ENCODE measurements at regions not wholly inside any gene's neighbourhood (a gene's known extent, or its start where the extent isn't known, plus 50 kb on each side); places are given as distances from the start of the nearest gene placed in this dataset.

GRCh38 chr6:141269684-141270083 lies 863.0 kb upstream of the GJE1 start:
- DNase-seq, result no peak

DNA sequence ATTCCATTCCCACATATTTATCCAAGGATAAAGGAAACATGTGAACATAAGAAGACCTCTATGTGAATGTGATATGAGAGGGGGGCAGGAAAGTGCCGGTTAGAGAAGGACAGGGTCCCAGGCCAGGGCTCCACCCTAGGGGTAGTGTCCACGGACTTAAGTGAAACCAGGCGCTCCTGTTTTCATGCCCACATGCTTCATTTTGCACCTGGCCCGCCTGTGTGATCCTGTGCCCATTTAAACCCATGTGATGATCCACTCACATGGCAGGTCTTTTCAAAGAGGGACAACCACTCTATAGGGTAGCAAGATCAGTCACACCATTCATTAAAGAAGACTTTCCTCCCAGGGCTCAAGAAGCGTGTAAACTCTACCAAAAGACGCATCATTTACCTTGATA lies 865.3 kb upstream of the GJE1 start:
- no peak for DNase-seq

- DNase-seq, result no peak
These were observed 866.7 kb upstream of the GJE1 start for GRCh38 chr6:141265756-141266623.

- no peak for DNase-seq
These were observed 868.6 kb upstream of the GJE1 start for GRCh38 chr6:141264101-141264500.

DNA sequence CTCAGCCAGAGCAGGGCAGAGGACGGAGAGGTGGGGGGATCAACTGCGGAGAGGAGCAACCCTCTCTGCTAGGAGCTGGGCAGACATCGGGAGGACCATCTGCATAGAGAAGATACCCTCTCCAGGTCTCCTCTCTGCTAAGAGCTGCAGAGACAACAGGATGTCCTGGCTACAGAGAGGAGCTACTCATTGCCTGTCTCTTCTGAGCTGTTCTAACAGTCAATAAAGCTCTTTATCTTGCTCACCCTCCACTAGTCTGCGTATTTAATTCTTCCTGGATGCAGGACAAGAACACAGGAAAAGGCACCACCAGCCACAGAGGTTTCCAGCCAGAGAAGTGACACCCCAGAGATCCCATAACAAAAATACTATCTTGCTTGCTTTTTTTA lies 871.1 kb upstream of the GJE1 start:
- no peak for DNase-seq

- DNase-seq, result no peak
These were observed 871.6 kb upstream of the GJE1 start for GRCh38 chr6:141261016-141261671.

DNA sequence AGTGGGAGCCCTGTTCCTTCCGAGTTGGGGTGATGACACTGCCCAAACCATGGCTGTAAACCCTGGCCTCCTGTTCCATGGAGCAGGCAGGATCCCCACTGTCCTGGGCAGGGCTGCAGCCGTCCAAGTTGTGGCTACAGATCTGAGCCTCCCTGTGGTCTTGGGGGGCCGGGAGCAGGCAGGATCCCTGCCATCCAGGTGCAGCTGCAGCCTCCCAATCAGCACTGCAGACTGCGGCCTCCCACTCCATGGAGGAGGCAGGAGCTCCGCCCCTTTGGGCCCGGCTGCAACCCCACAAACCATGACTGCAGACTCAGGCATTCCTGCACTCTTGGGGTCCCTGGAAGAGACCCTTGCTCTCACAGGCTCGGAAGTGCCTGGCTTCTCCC lies 872.1 kb upstream of the GJE1 start:
- DNase-seq, result no peak

DNA sequence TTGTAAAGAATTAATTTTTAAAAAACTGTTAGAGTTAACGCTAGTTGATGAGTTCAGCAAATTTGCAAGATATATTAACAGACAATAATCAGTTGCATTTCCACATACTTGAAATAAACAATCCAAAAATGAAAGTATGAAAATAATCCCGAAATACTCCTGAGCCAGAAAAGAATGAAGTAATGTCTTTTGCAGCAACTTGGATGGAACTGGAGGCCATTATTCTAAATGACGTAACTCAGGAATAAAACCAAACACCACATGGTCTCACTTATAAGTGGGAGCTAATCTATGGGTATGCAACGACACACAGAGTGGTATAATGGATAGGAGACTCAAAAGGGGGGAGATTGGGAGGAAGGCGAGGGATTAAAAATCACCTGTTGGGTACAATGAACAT lies 872.9 kb upstream of the GJE1 start:
- no peak for DNase-seq

DNA sequence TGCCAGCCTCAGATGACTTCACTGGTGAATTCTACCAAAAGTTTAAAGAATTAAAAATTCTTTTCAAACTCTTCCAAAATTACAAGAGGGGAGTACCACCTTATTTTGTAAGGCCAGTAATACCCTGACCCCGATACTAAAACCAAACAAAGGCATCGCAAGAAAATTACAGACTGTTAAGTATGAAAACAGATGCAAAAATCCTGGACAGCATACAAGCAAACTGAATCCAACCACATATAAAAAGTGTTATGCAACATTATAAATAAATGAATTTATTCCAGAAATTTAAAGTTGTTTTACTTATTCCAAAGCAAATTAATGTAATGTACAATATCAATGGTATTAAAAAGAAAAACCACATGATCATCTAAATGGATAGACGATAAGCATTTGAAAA lies 873.6 kb upstream of the GJE1 start:
- DNase-seq, result no peak

DNA sequence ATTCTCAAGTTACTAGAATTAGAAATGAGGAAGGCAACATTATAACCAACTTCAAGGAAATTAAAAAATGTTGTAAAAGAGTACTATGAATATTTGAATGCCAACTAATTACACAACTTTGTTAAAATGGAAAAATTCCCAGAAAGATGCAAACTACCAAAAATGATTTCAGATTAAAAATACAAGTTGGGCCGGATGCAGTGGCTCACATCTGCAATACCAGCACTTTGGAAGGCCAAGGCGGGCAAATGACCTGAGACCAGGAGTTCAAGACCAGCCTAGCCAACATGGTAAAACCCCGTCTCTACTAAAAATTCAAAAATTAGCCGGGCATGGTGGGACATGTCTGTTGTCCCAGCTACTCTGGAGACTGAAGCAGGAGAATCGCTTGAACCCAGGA lies 874.2 kb upstream of the GJE1 start:
- DNase-seq, result no peak

- no peak for DNase-seq
These were observed 878.4 kb upstream of the GJE1 start for GRCh38 chr6:141254336-141254735.

DNA sequence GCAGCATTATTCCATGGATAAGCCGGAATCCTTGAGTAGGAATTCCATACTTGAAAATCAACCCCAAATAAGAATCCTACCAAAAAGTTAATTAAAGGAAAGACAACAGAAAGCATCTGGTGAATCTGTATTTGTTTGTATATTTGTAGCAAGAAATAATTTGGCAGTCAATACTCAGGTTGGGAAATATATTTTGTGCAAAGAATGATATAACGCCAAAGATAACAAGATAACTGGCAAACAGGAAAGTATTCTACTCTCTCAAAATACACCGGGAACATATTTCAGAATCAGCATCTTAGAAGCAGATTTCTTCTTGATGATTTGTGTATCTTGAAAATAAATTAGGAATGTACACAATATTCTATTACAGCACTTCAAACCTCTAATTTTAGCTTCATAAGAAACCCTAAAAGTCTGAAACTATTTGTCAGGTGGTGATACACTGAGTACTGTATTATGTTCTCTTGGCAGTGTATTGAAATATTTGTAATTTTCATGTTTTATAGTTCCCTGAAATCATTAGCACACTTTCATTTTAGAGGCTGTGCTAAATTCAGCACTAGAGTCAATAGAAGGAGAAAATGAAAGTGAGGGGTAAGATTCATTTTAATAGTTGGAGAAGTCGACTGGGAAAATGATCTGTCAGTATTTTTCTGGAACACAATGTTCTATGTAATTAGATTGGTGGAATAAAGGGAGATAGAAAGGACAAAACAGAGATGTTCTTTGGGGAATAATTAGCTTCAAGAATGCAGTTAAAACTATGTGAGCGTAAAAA lies 879.7 kb upstream of the GJE1 start:
- DNase-seq, result no peak

DNA sequence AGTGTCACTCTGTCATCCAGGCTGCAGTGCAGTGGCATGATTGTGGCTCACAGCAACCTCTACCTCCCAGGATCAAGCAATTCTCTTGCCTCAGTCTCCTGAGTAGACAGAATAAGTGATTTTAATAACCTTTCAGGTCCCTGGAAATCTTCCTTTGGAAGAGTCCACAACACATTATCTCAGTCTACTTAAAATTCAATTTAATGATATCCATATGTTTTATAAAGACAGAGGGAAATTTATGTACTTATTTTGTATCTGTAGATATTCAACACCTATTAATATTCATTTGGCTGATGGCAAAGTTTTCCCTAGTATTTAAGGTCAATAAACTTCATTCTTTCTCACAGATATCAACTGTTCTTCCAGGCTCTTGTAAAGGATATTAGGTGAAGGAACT lies 881.4 kb upstream of the GJE1 start:
- DNase-seq, result no peak

- DNase-seq, result no peak
These were observed 884.5 kb upstream of the GJE1 start for GRCh38 chr6:141248021-141248799.

DNA sequence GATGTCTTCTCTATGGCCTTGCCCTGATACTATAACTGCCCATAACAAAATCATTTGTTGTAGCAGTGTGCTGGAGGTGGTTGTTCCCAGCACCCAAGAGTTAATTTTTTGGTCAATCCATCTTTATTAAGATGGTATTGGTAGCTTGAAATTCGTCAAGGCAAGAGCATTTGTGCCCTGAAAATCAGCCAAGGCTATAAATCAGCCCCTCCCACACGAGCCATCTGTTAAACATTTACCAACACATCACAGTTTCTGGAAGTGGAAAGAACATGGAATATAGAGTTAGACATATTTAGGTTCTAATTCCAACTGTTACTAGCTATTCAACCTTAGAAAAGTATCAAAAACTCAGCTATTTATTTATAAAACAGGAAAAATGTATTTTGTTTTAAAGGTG lies 888.4 kb upstream of the GJE1 start:
- DNase-seq, result no peak

DNA sequence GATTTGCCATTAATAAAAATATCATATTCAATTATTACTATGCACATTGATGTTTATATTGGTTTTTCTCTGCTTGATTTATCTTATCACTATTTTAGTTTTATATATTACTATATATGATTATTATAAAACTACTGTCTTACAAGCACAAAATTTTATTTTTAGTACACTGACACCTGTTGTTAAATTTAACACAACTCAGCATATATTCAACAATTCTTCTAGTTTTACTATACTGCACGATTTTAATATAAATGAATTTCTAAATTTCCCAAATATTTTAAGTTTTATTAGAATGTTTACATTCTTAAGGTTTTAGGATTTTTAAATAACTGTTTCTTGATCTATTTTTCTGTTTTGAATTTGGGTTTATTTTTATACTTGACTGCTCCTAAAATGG lies 889.8 kb upstream of the GJE1 start:
- DNase-seq, result no peak

GRCh38 chr6:141229296-141229695 lies 903.4 kb upstream of the GJE1 start:
- no peak for DNase-seq

GRCh38 chr6:141218583-141218982 lies 914.1 kb upstream of the GJE1 start:
- no peak for DNase-seq

GRCh38 chr6:141216726-141217125 lies 916.0 kb upstream of the GJE1 start:
- DNase-seq, result no peak

GRCh38 chr6:141212296-141212695 lies 920.4 kb upstream of the GJE1 start:
- DNase-seq, result no peak

DNA sequence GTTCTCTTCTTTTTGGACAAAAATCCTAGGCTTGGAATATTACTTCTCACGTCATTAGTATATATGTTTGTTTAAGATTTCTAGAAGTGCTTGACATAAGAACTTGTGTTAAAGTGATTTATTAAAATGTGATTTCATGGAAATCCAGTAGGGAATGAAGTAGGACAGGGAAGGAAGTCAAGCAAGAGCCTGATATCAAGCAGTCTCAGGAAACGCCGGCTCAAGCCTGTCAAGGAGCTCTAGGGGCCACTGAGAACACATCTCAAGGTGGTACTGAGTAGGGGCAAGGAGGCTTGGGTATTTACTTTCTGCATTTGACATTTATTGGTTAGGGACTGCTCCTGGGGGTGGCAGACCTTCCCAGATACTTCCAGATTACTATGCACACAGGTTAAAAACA lies 920.9 kb upstream of the GJE1 start:
- no peak for DNase-seq

DNA sequence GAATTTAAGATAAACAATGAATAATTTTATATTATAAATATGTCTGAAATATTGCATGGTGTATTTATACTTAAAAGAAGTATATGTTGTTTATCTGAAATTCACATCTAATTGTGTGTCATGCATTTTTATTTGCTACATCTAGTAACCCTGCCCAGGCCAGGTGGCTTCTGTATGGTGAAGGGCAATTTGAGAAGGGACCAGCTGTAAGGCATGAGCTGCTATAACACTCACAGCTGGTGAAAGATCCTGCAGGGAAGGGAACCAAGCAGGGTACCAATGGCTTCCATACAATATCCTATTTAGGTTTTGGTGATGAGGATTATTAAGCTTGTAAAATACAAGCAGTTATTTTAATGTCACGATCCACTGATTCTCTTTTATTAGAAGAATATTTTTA lies 921.8 kb upstream of the GJE1 start:
- DNase-seq, result no peak

DNA sequence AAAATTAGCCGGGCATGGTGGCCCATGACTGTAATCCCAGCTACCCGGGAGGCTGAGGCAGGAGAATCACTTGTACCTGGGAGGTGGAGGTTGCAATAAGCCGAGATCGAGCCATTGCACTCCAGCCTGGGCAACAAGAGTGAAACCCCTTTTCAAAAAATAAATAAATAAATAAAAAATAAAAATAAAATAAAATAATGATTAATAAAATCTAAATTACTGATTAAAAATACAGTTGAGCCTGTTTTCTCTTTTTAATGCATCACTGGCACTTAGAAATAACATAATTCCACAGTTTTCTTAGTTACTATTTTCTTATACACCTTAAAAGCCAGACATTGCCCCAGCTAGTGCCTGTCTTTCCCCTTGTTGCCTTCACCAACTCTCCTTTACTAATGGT lies 922.8 kb upstream of the GJE1 start:
- DNase-seq, result no peak

Measured in DMS79 (cell line).